ENCODE measurements at regions not wholly inside any gene's neighbourhood (a gene's known extent, or its start where the extent isn't known, plus 50 kb on each side); places are given as distances from the start of the nearest gene placed in this dataset.

DNA sequence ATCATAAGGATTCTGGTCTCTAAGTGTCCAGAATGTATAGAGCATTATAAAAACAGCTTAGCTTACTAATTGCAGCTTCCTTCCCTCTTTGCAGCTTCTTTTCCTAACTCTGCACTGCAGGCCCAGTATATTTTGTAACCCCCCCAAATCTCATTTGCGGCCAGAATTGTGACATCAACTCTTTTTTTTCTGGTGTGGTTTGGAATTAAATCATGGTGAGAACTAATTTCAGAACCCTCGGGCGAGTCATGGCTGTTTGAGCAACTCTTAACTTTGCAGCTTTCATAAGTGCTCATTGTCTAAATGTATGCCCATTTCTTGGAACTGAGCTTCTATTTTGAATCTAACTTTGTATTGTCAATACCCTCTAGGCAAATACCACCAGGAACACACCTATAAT, 187.4 kb downstream of the CYYR1 start:
- no peak for TF ChIP-seq POLR2AphosphoS5 (IDR thresholded peaks at IDR 0.05; ENCODE audit: borderline replicate concordance, low read depth, low read length)
- TF ChIP-seq EZH2 (IDR thresholded peaks at IDR 0.05): no peak

Measured in SK-N-MC (cell line).